Ovary (tissue), 3 donors: ENCODE measurements at regions not wholly inside any gene's neighbourhood (a gene's known extent, or its start where the extent isn't known, plus 50 kb on each side); places are given as distances from the start of the nearest gene placed in this dataset.

Experiments used
- POLR2A ChIP-seq: fragments of 450-650 bp; IDR thresholded peaks from one replicate; pipeline ENCODE4 v1.6.1; 2017; ENCODE audit warnings: antibody characterized with exemption, mild to moderate bottlenecking, moderate library complexity
- TF ChIP-seq, protein P1 (sequence below), 3 donors: fragments of 450-650 bp in 2 of 3; fragments of 200-600 bp in 1 of 3; IDR thresholded peaks; one replicate each; pipeline versions ENCODE4 v1.5.1 to v1.8.0; 2016 to 2022; ENCODE audit warnings: antibody characterized with exemption in 3 of 3, mild to moderate bottlenecking in 1 of 3
- donor health status: DM: no; HTN: no; CAD: no.

- TF ChIP-seq, protein P1, sequence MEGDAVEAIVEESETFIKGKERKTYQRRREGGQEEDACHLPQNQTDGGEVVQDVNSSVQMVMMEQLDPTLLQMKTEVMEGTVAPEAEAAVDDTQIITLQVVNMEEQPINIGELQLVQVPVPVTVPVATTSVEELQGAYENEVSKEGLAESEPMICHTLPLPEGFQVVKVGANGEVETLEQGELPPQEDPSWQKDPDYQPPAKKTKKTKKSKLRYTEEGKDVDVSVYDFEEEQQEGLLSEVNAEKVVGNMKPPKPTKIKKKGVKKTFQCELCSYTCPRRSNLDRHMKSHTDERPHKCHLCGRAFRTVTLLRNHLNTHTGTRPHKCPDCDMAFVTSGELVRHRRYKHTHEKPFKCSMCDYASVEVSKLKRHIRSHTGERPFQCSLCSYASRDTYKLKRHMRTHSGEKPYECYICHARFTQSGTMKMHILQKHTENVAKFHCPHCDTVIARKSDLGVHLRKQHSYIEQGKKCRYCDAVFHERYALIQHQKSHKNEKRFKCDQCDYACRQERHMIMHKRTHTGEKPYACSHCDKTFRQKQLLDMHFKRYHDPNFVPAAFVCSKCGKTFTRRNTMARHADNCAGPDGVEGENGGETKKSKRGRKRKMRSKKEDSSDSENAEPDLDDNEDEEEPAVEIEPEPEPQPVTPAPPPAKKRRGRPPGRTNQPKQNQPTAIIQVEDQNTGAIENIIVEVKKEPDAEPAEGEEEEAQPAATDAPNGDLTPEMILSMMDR (IDR thresholded peaks at IDR 0.05): no peak
- TF ChIP-seq POLR2A: no peak
Observed at GRCh38 chr13:107421028-107421427, 794.3 kb downstream of the LIG4 start.
